Smooth muscle cell (in vitro differentiated cells): ENCODE measurements at regions not wholly inside any gene's neighbourhood (a gene's known extent, or its start where the extent isn't known, plus 50 kb on each side); places are given as distances from the start of the nearest gene placed in this dataset.

Experiments used
- DNase-seq: peaks from one replicate; lab custom pipeline; 2025; ENCODE audit not compliant: unreplicated experiment; lab: John Stamatoyannopoulos, UW
- H2AFZ ChIP-seq: fragments of 200-600 bp; sonication (generic); 2 replicates; pipeline ENCODE4 v1.6.0; 2016; ENCODE audit warnings: antibody characterized with exemption, low read depth, mild to moderate bottlenecking
- H3F3A ChIP-seq: fragments of 200-600 bp; sonication (generic); 2 replicates; pipeline ENCODE4 v1.6.0; 2017; ENCODE audit warnings: antibody characterized with exemption, low read depth
- H3K27ac ChIP-seq: fragments of 200-600 bp; sonication (generic); 2 replicates; pipeline ENCODE4 v1.5.1; 2016; ENCODE audit warnings: low read depth, mild to moderate bottlenecking
- H3K27me3 ChIP-seq: fragments of 200-600 bp; sonication (generic); 2 replicates; pipeline ENCODE4 v1.6.1; 2016; ENCODE audit warnings: low read depth, mild to moderate bottlenecking
- H3K36me3 ChIP-seq: fragments of 200-600 bp; sonication (generic); 2 replicates; pipeline ENCODE4 v1.5.1; 2016; ENCODE audit warnings: low read depth
- H3K4me1 ChIP-seq: fragments of 200-600 bp; sonication (generic); 2 replicates; pipeline ENCODE4 v1.5.1; 2016; ENCODE audit warnings: low read depth
- H3K4me2 ChIP-seq: fragments of 200-600 bp; sonication (generic); 2 replicates; pipeline ENCODE4 v1.6.0; 2016; ENCODE audit warnings: mild to moderate bottlenecking
- H3K4me3 ChIP-seq: fragments of 200-600 bp; sonication (generic); 2 replicates; pipeline ENCODE4 v1.5.1; 2016; ENCODE audit warnings: mild to moderate bottlenecking
- H3K79me2 ChIP-seq: fragments of 200-600 bp; sonication (generic); 2 replicates; pipeline ENCODE4 v1.6.0; 2016; ENCODE audit warnings: low read depth, mild to moderate bottlenecking
- H3K9ac ChIP-seq: fragments of 200-600 bp; sonication (generic); 2 replicates; pipeline ENCODE4 v1.6.0; 2016; ENCODE audit warnings: low read depth
- H3K9me3 ChIP-seq: fragments of 200-600 bp; sonication (generic); replicated peaks from 2 replicates; pipeline ENCODE4 v1.5.1; 2016; ENCODE audit warnings: low read depth
- H4K20me1 ChIP-seq: fragments of 200-600 bp; sonication (generic); 2 replicates; pipeline ENCODE4 v1.6.0; 2016; ENCODE audit warnings: low read depth
- CTCF ChIP-seq: fragments of 200-600 bp; sonication (generic); IDR thresholded peaks from 2 replicates; pipeline ENCODE4 v1.5.1; 2017; ENCODE audit warnings: borderline replicate concordance, mild to moderate bottlenecking, antibody characterized with exemption; ENCODE audit not compliant: insufficient read depth, poor library complexity, severe bottlenecking
- WGBS: methylation state at CpG from one replicate; pipeline ENCODE4 v1.1.7; 2016; ENCODE audit warnings: low lambda C conversion rate; 5-methylcytosine and 5-hydroxymethylcytosine counted together

- Histone ChIP-seq H3K4me1 (no peaks in the 10 kb centered on the region), H3K4me2 (no peak overlapping the region), H3F3A (no peaks in the 10 kb centered on the region), H3K9me3 (no peaks in the 10 kb centered on the region), H4K20me1 (no peaks in the 10 kb centered on the region), H2AFZ (no peak overlapping the region), H3K4me3 (no peak overlapping the region), H3K27ac (no peak overlapping the region), H3K9ac (no peak overlapping the region), H3K27me3 (no peaks in the 10 kb centered on the region), H3K79me2 (no peaks in the 10 kb centered on the region), H3K36me3 (no peaks in the 10 kb centered on the region)
- TF ChIP-seq CTCF, result no peak
- DNase-seq, result no peak
- WGBS, result 84% methylated on average over 2 of the region's 2 CpGs
These were observed 174.5 kb upstream of the GAP43 start for GRCh38 chr3:115448851-115449250.

GRCh38 chr3:115450036-115450435 lies 173.3 kb upstream of the GAP43 start:
- Histone ChIP-seq H3K27me3 (no peaks in the 10 kb centered on the region), H4K20me1 (no peaks in the 10 kb centered on the region), H3K9me3 (no peaks in the 10 kb centered on the region), H3K27ac (no peak overlapping the region), H3K9ac (no peak overlapping the region), H3K4me1 (no peaks in the 10 kb centered on the region), H3K4me3 (no peak overlapping the region), H3K4me2 (no peak overlapping the region), H3K79me2 (no peaks in the 10 kb centered on the region), H3F3A (no peaks in the 10 kb centered on the region), H2AFZ (no peak overlapping the region), H3K36me3 (no peaks in the 10 kb centered on the region)
- TF ChIP-seq CTCF, result no peak
- WGBS, result 68% methylated on average over 4 of the region's 4 CpGs
- no peak for DNase-seq

GRCh38 chr3:115464036-115464435 lies 159.3 kb upstream of the GAP43 start:
- H3F3A ChIP-seq, result no peaks in the 10 kb centered on the region
- H3K79me2 ChIP-seq, result no peaks in the 10 kb centered on the region
- H3K4me2 ChIP-seq, result no peak overlapping the region
- no peak for TF ChIP-seq CTCF
- H3K9ac ChIP-seq, result no peak overlapping the region
- no peak overlapping the region for H2AFZ ChIP-seq
- H3K9me3 ChIP-seq, result no peaks in the 10 kb centered on the region
- WGBS, result 87% methylated on average over 2 of the region's 2 CpGs
- H3K4me3 ChIP-seq, result no peak overlapping the region
- H3K27ac ChIP-seq, result no peak overlapping the region
- no peaks in the 10 kb centered on the region for H3K4me1 ChIP-seq
- H3K27me3 ChIP-seq, result no peaks in the 10 kb centered on the region
- H3K36me3 ChIP-seq, result no peaks in the 10 kb centered on the region
- no peaks in the 10 kb centered on the region for H4K20me1 ChIP-seq
- DNase-seq, result no peak

- no peak overlapping the region for H3K9ac ChIP-seq
- no peaks in the 10 kb centered on the region for H4K20me1 ChIP-seq
- no peaks in the 10 kb centered on the region for H3K9me3 ChIP-seq
- H3K4me2 ChIP-seq, result no peak overlapping the region
- 92% methylated on average over 3 of the region's 3 CpGs for WGBS
- TF ChIP-seq CTCF, result no peak
- no peaks in the 10 kb centered on the region for H3K79me2 ChIP-seq
- no peak for DNase-seq
- no peak overlapping the region for H3K27ac ChIP-seq
- H3K36me3 ChIP-seq, result no peaks in the 10 kb centered on the region
- no peak overlapping the region for H3K4me3 ChIP-seq
- no peak overlapping the region for H2AFZ ChIP-seq
- H3K27me3 ChIP-seq, result no peaks in the 10 kb centered on the region
- no peaks in the 10 kb centered on the region for H3F3A ChIP-seq
- H3K4me1 ChIP-seq, result no peaks in the 10 kb centered on the region
These were observed 153.7 kb upstream of the GAP43 start for GRCh38 chr3:115469649-115470048.
